SK-N-SH treated with all-trans-retinoic acid at 6 μM for 48 hours (cell line): ENCODE measurements at regions not wholly inside any gene's neighbourhood (a gene's known extent, or its start where the extent isn't known, plus 50 kb on each side); places are given as distances from the start of the nearest gene placed in this dataset.

Experiments
- ATAC-seq: fragments of 200-7000 bp; cut with Tn5 transposase; 3 replicates; pipeline ENCODE4 v1.9.1; 2020; ENCODE audit warnings: mild to moderate bottlenecking, moderate library complexity
- ARNTL ChIP-seq: fragments of 450-650 bp; formaldehyde crosslinking; IDR thresholded peaks from 2 replicates; pipeline ENCODE4 v1.5.0; 2020; ENCODE audit warnings: low read depth, mild to moderate bottlenecking, moderate library complexity, borderline replicate concordance
- BACH2 ChIP-seq: fragments of 250-450 bp; sonication (Bioruptor Pico); IDR thresholded peaks from 2 replicates; pipeline ENCODE4 v1.9.0; 2021; ENCODE audit warnings: mild to moderate bottlenecking, borderline replicate concordance
- CSDC2 ChIP-seq: fragments of 250-450 bp; sonication (Bioruptor Pico); IDR thresholded peaks from 2 replicates; pipeline ENCODE4 v1.5.0; 2020; ENCODE audit warnings: mild to moderate bottlenecking, moderate library complexity
- ESRRG ChIP-seq: fragments of 250-450 bp; sonication (Bioruptor Pico); IDR thresholded peaks from 2 replicates; pipeline ENCODE4 v1.6.1; 2021; ENCODE audit warnings: mild to moderate bottlenecking
- GLIS3 ChIP-seq: fragments of 250-450 bp; sonication (Bioruptor Pico); IDR thresholded peaks from 2 replicates; pipeline ENCODE4 v1.5.0; 2020; ENCODE audit warnings: mild to moderate bottlenecking, moderate library complexity
- ISL1 ChIP-seq: fragments of 250-450 bp; sonication (Bioruptor Pico); IDR thresholded peaks from 2 replicates; pipeline ENCODE4 v2.1.2; 2022; ENCODE audit warnings: mild to moderate bottlenecking, moderate library complexity
- OSR1 ChIP-seq: fragments of 250-450 bp; sonication (Bioruptor Pico); IDR thresholded peaks from 2 replicates; pipeline ENCODE4 v1.8.0; 2022; ENCODE audit warnings: moderate library complexity, mild to moderate bottlenecking, inconsistent platforms
- PPARA ChIP-seq: fragments of 250-450 bp; sonication (Bioruptor Pico); IDR thresholded peaks from 2 replicates; pipeline ENCODE4 v1.5.0; 2020; ENCODE audit warnings: mild to moderate bottlenecking, borderline replicate concordance
- RARB ChIP-seq: fragments of 250-450 bp; sonication (Bioruptor Pico); IDR thresholded peaks from 2 replicates; pipeline ENCODE4 v1.8.0; 2021; ENCODE audit warnings: mild to moderate bottlenecking, moderate library complexity
- SNAI2 ChIP-seq: fragments of 250-450 bp; sonication (Bioruptor Pico); IDR thresholded peaks from 2 replicates; pipeline ENCODE4 v1.5.0; 2020; ENCODE audit warnings: mild to moderate bottlenecking, moderate library complexity
- TOX ChIP-seq: fragments of 250-450 bp; sonication (Bioruptor Pico); IDR thresholded peaks from 2 replicates; pipeline ENCODE4 v1.8.0; 2021; ENCODE audit warnings: mild to moderate bottlenecking, moderate library complexity, borderline replicate concordance
- ZC3H10 ChIP-seq: fragments of 250-450 bp; sonication (Bioruptor Pico); IDR thresholded peaks from 2 replicates; pipeline ENCODE4 v1.5.1; 2021; ENCODE audit warnings: mild to moderate bottlenecking, moderate library complexity
- ZFP30 ChIP-seq: fragments of 450-650 bp; formaldehyde crosslinking; IDR thresholded peaks from 2 replicates; pipeline ENCODE4 v1.5.0; 2022; ENCODE audit warnings: mild to moderate bottlenecking, moderate library complexity
- ZNF565 ChIP-seq: fragments of 450-650 bp; formaldehyde crosslinking; conservative IDR thresholded peaks from 2 replicates; pipeline ENCODE4 v1.5.0; 2020; ENCODE audit warnings: low read depth, mild to moderate bottlenecking, moderate library complexity
- ZNF70 ChIP-seq: fragments of 450-650 bp; formaldehyde crosslinking; IDR thresholded peaks from 2 replicates; pipeline ENCODE4 v1.5.0; 2020; ENCODE audit warnings: mild to moderate bottlenecking, moderate library complexity
- ZNF8 ChIP-seq: fragments of 450-650 bp; formaldehyde crosslinking; IDR thresholded peaks from 2 replicates; pipeline ENCODE4 v1.5.0; 2020; ENCODE audit warnings: mild to moderate bottlenecking, moderate library complexity
- TF ChIP-seq, protein P1 (sequence below): fragments of 250-450 bp; sonication (Bioruptor Pico); IDR thresholded peaks from 2 replicates; pipeline ENCODE4 v1.5.1; 2020; ENCODE audit warnings: low read depth, mild to moderate bottlenecking, moderate library complexity
- TF ChIP-seq, protein P2 (sequence below): fragments of 250-450 bp; sonication (Bioruptor Pico); IDR thresholded peaks from 2 replicates; pipeline ENCODE4 v1.5.0; 2020; ENCODE audit warnings: mild to moderate bottlenecking, moderate library complexity
- TF ChIP-seq, protein P3 (sequence below): fragments of 250-450 bp; sonication (Bioruptor Pico); IDR thresholded peaks from 2 replicates; pipeline ENCODE4 v1.5.1; 2021; ENCODE audit warnings: mild to moderate bottlenecking, moderate library complexity
- TF ChIP-seq, protein P4 (sequence below): fragments of 250-450 bp; sonication (Bioruptor Pico); IDR thresholded peaks from 2 replicates; pipeline ENCODE4 v1.8.0; 2020; ENCODE audit warnings: mild to moderate bottlenecking, moderate library complexity, borderline replicate concordance
- TF ChIP-seq, protein P5 (sequence below): fragments of 250-450 bp; sonication (Bioruptor Pico); IDR thresholded peaks from 2 replicates; pipeline ENCODE4 v1.8.0; 2021; ENCODE audit warnings: low read depth, mild to moderate bottlenecking, moderate library complexity, borderline replicate concordance

DNA sequence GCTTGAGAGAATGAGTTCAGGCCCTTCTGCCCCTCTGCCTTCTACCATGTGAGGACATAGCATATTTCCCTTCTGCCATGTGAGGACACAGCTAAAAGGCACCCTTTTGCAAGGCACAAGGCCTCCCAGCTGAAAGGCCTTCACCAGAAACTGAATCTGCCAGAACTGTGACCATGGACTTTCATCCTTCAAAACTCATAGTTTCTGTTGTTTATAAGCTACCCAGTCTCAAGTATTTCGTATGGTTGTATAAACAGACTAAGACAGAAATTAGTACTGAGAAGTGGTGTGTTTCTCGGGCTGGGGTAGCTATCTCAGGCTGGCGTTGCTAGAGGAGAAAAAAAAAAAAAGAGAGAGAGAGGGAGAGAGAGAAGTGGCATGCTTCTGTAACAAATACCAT, 368.6 kb downstream of the DMRTA1 start:
- TF ChIP-seq CSDC2 (CRISPR knock-in tag) (no peak), RARB (CRISPR knock-in tag) (no peak), ESRRG (CRISPR knock-in tag) (no peak), PPARA (no peak), ZNF8 (CRISPR knock-in tag) (no peak), SNAI2 (CRISPR knock-in tag) (no peak)
- TF ChIP-seq, protein P1, sequence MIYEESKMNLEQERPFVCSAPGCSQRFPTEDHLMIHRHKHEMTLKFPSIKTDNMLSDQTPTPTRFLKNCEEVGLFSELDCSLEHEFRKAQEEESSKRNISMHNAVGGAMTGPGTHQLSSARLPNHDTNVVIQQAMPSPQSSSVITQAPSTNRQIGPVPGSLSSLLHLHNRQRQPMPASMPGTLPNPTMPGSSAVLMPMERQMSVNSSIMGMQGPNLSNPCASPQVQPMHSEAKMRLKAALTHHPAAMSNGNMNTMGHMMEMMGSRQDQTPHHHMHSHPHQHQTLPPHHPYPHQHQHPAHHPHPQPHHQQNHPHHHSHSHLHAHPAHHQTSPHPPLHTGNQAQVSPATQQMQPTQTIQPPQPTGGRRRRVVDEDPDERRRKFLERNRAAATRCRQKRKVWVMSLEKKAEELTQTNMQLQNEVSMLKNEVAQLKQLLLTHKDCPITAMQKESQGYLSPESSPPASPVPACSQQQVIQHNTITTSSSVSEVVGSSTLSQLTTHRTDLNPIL (CRISPR knock-in tag): no peak
- TF ChIP-seq, protein P2, sequence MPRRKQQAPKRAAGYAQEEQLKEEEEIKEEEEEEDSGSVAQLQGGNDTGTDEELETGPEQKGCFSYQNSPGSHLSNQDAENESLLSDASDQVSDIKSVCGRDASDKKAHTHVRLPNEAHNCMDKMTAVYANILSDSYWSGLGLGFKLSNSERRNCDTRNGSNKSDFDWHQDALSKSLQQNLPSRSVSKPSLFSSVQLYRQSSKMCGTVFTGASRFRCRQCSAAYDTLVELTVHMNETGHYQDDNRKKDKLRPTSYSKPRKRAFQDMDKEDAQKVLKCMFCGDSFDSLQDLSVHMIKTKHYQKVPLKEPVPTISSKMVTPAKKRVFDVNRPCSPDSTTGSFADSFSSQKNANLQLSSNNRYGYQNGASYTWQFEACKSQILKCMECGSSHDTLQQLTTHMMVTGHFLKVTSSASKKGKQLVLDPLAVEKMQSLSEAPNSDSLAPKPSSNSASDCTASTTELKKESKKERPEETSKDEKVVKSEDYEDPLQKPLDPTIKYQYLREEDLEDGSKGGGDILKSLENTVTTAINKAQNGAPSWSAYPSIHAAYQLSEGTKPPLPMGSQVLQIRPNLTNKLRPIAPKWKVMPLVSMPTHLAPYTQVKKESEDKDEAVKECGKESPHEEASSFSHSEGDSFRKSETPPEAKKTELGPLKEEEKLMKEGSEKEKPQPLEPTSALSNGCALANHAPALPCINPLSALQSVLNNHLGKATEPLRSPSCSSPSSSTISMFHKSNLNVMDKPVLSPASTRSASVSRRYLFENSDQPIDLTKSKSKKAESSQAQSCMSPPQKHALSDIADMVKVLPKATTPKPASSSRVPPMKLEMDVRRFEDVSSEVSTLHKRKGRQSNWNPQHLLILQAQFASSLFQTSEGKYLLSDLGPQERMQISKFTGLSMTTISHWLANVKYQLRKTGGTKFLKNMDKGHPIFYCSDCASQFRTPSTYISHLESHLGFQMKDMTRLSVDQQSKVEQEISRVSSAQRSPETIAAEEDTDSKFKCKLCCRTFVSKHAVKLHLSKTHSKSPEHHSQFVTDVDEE: no peak
- TF ChIP-seq, protein P3, sequence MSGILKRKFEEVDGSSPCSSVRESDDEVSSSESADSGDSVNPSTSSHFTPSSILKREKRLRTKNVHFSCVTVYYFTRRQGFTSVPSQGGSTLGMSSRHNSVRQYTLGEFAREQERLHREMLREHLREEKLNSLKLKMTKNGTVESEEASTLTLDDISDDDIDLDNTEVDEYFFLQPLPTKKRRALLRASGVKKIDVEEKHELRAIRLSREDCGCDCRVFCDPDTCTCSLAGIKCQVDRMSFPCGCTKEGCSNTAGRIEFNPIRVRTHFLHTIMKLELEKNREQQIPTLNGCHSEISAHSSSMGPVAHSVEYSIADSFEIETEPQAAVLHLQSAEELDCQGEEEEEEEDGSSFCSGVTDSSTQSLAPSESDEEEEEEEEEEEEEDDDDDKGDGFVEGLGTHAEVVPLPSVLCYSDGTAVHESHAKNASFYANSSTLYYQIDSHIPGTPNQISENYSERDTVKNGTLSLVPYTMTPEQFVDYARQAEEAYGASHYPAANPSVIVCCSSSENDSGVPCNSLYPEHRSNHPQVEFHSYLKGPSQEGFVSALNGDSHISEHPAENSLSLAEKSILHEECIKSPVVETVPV (CRISPR knock-in tag): no peak
- TF ChIP-seq, protein P4, sequence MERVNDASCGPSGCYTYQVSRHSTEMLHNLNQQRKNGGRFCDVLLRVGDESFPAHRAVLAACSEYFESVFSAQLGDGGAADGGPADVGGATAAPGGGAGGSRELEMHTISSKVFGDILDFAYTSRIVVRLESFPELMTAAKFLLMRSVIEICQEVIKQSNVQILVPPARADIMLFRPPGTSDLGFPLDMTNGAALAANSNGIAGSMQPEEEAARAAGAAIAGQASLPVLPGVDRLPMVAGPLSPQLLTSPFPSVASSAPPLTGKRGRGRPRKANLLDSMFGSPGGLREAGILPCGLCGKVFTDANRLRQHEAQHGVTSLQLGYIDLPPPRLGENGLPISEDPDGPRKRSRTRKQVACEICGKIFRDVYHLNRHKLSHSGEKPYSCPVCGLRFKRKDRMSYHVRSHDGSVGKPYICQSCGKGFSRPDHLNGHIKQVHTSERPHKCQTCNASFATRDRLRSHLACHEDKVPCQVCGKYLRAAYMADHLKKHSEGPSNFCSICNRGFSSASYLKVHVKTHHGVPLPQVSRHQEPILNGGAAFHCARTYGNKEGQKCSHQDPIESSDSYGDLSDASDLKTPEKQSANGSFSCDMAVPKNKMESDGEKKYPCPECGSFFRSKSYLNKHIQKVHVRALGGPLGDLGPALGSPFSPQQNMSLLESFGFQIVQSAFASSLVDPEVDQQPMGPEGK (CRISPR knock-in tag): no peak
- no peak for ATAC-seq

DNA sequence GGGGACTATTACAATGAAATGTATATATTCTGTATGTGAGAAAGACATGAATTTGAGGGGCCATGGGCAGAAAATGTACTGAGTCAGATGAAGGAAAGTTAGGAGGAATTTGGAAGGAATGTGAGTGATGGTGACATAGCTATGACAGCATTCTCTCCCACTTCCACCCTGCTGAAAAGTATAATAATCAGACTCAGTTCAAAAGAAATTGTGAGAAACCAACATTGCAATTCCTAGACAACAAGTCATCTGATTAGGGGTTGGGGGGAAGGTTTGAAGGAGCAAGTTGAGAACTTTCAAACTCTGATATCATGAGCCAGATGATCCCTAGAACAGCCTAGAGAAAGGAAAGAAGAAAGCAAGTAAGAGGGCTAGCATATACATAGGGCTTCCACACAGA, 370.6 kb downstream of the DMRTA1 start:
- TF ChIP-seq, protein P3 (CRISPR knock-in tag): no peak
- TF ChIP-seq OSR1 (CRISPR knock-in tag) (no peak), BACH2 (CRISPR knock-in tag) (no peak), PPARA (no peak), ISL1 (CRISPR knock-in tag) (no peak), ESRRG (CRISPR knock-in tag) (no peak), GLIS3 (CRISPR knock-in tag) (no peak), ZNF565 (CRISPR knock-in tag) (no peak)
- TF ChIP-seq, protein P4 (CRISPR knock-in tag): no peak
- TF ChIP-seq, all 23 proteins: peak for 0
- no peak for ATAC-seq

DNA sequence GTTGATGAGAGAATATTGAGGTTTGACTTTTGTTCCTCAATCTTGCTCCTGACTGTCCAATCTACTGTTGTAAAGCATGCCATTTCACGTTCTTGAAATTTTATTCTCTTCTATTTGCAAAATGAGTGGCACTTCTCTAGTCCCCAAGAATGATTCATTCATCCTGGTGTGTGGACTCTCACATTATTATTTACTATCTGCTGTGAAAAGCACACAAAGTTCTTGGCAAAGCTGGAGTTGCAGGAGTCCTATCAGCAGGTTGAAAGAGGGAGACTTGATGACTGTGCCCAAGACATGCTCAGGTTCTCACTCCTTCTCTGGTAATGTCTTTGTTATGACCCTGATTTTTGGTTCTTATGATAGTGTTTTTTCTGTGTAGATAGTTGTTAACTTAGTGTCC, 382.6 kb downstream of the DMRTA1 start:
- ATAC-seq: no peak
- TF ChIP-seq ZC3H10 (CRISPR knock-in tag): no peak
- no peak for TF ChIP-seq ARNTL (CRISPR knock-in tag)
- TF ChIP-seq ZNF8 (CRISPR knock-in tag): no peak
- no peak for TF ChIP-seq GLIS3 (CRISPR knock-in tag)
- no peak for TF ChIP-seq ZFP30 (CRISPR knock-in tag)
- TF ChIP-seq, protein P3 (CRISPR knock-in tag): no peak
- no peak for TF ChIP-seq RARB (CRISPR knock-in tag)
- no peak for TF ChIP-seq TOX
- TF ChIP-seq ISL1 (CRISPR knock-in tag): no peak
- TF ChIP-seq, protein P5, sequence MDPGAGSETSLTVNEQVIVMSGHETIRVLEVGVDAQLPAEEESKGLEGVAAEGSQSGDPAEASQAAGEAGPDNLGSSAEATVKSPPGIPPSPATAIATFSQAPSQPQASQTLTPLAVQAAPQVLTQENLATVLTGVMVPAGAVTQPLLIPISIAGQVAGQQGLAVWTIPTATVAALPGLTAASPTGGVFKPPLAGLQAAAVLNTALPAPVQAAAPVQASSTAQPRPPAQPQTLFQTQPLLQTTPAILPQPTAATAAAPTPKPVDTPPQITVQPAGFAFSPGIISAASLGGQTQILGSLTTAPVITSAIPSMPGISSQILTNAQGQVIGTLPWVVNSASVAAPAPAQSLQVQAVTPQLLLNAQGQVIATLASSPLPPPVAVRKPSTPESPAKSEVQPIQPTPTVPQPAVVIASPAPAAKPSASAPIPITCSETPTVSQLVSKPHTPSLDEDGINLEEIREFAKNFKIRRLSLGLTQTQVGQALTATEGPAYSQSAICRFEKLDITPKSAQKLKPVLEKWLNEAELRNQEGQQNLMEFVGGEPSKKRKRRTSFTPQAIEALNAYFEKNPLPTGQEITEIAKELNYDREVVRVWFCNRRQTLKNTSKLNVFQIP (CRISPR knock-in tag): no peak
- TF ChIP-seq ZNF70 (CRISPR knock-in tag): no peak
- TF ChIP-seq, protein P4 (CRISPR knock-in tag): no peak
